ENCODE measurements at regions not wholly inside any gene's neighbourhood (a gene's known extent, or its start where the extent isn't known, plus 50 kb on each side); places are given as distances from the start of the nearest gene placed in this dataset.

- TF ChIP-seq EZH2 (IDR thresholded peaks at IDR 0.05), result no peak
- no peak for TF ChIP-seq POLR2AphosphoS5 (IDR thresholded peaks at IDR 0.05; ENCODE audit: borderline replicate concordance, low read depth, low read length)
- TF ChIP-seq FOXP2 (optimal IDR thresholded peaks at IDR 0.05; ENCODE audit: control extremely low read depth, extremely low read length, insufficient read depth), result no peak
These were observed 452.8 kb downstream of the MBD2 start for GRCh38 chr18:53771664-53772063.
